Progenitor cell of endocrine pancreas (in vitro differentiated cells): ENCODE measurements at regions not wholly inside any gene's neighbourhood (a gene's known extent, or its start where the extent isn't known, plus 50 kb on each side); places are given as distances from the start of the nearest gene placed in this dataset.
A peak's percentile ranks its signal among the peaks of the same experiment; 100 is the strongest.

ENCODE experiments used
- DNase-seq: peaks from one replicate; pipeline ENCODE4 v3.0.0; 2021; ENCODE audit warnings: low spot score; ENCODE audit not compliant: unreplicated experiment
- H3K27ac Mint-ChIP-seq: 2 replicates; pipeline ENCODE4 v1.8.0; 2021; ENCODE audit warnings: mild to moderate bottlenecking, moderate library complexity, mixed read lengths
- H3K27me3 Mint-ChIP-seq: 2 replicates; pipeline ENCODE4 v1.8.0; 2021; ENCODE audit warnings: mixed read lengths
- H3K36me3 Mint-ChIP-seq: 2 replicates; pipeline ENCODE4 v1.8.0; 2022; ENCODE audit warnings: mixed read lengths; ENCODE audit not compliant: insufficient read depth
- H3K4me1 Mint-ChIP-seq: 2 replicates; pipeline ENCODE4 v1.8.0; 2021; ENCODE audit warnings: low read depth, mixed read lengths
- H3K4me3 Mint-ChIP-seq: 2 replicates; pipeline ENCODE4 v1.8.0; 2021; ENCODE audit warnings: low read depth, mild to moderate bottlenecking, moderate library complexity, mixed read lengths
- H3K9me3 Mint-ChIP-seq: 2 replicates; pipeline ENCODE4 v1.8.0; 2021; ENCODE audit warnings: low read depth, mixed read lengths
- TF ChIP-seq, protein P1 (sequence below): fragments of 200-600 bp; sonication (generic); IDR thresholded peaks from one replicate; pipeline ENCODE4 v1.5.0; 2021; ENCODE audit warnings: antibody characterized with exemption, mild to moderate bottlenecking; ENCODE audit not compliant: unreplicated experiment

DNA sequence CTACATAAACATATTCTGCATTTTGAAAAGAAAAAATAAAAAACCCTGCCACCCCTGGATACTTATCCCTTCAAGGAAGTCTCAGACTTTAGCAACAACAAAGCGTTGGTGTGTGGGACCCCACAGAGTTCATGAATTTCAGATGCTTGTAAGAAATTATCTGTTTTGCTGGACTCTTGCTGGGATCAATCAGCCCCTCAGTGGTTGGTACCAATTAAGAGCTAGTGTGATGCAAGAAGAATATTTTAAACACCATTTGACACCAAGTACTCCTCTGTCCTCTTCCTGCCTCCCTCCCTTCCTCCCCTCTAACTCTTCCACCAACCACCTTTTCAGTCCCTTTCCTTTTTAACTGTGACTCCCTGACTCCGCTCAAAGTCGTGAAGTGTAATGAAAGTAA lies 51.5 kb downstream of the SST start:
- H3K4me3 Mint-ChIP-seq, result no peak overlapping the region
- DNase-seq, result no peak

DNA sequence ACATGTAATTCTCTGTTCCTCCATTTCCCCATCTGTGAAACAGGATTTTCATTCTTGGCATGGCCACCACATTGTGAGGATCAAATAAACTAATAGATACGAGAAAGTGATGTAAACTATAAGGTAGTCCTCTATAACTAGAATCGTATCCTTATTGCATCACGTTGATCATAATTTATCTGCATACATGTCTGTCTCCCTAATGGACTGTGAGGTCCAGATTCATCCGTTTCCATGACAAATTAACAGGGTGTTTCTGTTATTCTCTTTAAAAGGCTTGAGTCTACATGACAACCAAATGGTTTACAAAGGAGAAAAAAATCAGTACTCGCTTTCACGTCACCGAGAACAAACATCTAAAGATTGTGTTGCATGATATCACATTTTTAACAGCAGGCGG lies 53.0 kb downstream of the SST start:
- no peaks in the 10 kb centered on the region for H3K9me3 Mint-ChIP-seq
- H3K27me3 Mint-ChIP-seq, result peaks cover 10% of the 10 kb centered on the region
- no peak overlapping the region for H3K4me3 Mint-ChIP-seq
- TF ChIP-seq, protein P1, sequence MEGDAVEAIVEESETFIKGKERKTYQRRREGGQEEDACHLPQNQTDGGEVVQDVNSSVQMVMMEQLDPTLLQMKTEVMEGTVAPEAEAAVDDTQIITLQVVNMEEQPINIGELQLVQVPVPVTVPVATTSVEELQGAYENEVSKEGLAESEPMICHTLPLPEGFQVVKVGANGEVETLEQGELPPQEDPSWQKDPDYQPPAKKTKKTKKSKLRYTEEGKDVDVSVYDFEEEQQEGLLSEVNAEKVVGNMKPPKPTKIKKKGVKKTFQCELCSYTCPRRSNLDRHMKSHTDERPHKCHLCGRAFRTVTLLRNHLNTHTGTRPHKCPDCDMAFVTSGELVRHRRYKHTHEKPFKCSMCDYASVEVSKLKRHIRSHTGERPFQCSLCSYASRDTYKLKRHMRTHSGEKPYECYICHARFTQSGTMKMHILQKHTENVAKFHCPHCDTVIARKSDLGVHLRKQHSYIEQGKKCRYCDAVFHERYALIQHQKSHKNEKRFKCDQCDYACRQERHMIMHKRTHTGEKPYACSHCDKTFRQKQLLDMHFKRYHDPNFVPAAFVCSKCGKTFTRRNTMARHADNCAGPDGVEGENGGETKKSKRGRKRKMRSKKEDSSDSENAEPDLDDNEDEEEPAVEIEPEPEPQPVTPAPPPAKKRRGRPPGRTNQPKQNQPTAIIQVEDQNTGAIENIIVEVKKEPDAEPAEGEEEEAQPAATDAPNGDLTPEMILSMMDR, result no peak
- H3K4me1 Mint-ChIP-seq, result no peaks in the 10 kb centered on the region
- H3K36me3 Mint-ChIP-seq, result no peaks in the 10 kb centered on the region
- H3K27ac Mint-ChIP-seq, result no peak overlapping the region
- DNase-seq, result no peak

More for the DNA sequence above, 51.5 kb downstream of the SST start:
- Mint-ChIP-seq H3K36me3 (no peaks in the 10 kb centered on the region), H3K27ac (no peak overlapping the region), H3K9me3 (no peaks in the 10 kb centered on the region), H3K27me3 (peaks cover 13% of the 10 kb centered on the region), H3K4me1 (peaks cover 2% of the 10 kb centered on the region)
- TF ChIP-seq, protein P1, result no peak

DNA sequence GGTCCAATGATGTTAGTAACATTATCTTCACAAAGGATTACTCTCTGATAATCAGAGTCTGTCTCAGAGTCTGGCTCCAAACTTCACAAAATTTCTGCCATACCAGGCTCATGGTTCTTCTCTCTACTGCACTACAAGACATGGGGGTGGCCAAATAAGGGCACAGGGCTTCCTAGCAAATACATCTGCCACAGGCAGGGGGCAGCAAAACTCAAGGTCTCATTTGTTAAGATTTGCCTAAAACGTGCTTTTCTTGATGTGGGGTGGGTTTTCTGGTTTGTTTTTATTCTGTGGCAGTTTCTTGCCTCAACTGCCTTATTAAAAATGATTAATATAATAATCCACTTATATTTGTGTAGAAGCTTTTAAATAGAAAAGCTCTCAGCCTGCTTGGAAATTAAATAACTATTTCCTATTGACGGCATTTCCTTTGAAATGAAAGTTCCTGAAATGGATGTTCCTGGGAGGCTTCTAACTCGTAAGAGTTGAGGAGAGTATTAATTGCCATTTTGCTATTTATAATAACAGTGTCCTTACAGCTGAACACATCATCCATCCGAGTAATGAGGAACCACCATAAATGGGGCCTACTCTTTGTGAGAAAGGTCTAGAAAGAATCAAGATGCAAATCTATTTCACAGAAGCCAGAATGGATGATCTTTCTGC lies 53.8 kb downstream of the SST start:
- Mint-ChIP-seq H3K36me3 (no peaks in the 10 kb centered on the region), H3K4me3 (no peak overlapping the region), H3K9me3 (no peaks in the 10 kb centered on the region), H3K4me1 (no peaks in the 10 kb centered on the region), H3K27me3 (peaks cover 10% of the 10 kb centered on the region), H3K27ac (no peak overlapping the region)
- DNase-seq, result no peak
- TF ChIP-seq, protein P1, result peak; percentile 74

DNA sequence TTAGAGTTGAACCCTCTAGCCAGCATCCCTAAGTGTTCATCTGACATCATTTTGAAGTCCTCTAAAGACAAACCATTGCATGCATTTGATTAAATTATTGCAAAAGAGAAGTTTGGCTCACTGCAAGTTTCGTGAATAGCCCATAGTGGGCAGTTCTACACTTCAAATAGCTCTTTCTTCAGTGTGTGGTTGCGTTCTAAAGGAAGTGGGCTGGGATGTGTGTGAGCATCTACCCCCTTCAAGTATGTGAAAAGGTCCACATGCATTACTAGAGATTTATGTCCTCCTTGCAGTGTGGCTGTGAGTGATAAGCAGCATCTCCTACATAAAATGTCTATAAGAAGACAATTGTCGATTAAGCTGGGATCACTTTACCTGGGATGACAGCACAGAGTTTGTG lies 54.6 kb downstream of the SST start:
- Mint-ChIP-seq H3K36me3 (no peaks in the 10 kb centered on the region), H3K4me3 (no peak overlapping the region), H3K9me3 (no peaks in the 10 kb centered on the region), H3K4me1 (no peaks in the 10 kb centered on the region), H3K27me3 (peaks cover 10% of the 10 kb centered on the region), H3K27ac (no peak overlapping the region)
- DNase-seq, result no peak
- TF ChIP-seq, protein P1, result no peak

DNA sequence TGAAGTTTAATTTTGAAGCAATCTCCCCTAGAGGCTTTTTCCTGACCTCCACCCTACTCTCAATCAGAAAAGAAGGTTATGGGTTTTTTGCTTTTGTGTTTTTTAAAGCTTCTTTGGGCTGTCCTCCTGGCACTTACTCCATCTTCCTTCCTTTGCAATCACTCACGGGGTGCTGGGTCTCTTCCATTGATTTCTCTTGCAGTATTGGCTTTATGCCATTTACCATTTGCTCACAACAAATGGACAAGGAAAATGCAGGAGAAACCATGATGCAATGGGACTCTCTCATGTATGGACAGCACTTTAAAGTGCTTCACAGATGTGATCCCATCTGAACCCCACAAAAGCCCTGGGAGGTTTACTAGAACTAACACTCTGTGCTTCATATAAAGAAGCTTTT lies 57.5 kb downstream of the SST start:
- no peak for DNase-seq
- H3K9me3 Mint-ChIP-seq, result no peaks in the 10 kb centered on the region
- TF ChIP-seq, protein P1, result no peak
- H3K27ac Mint-ChIP-seq, result no peak overlapping the region
- peaks cover 7% of the 10 kb centered on the region for H3K27me3 Mint-ChIP-seq
- H3K4me3 Mint-ChIP-seq, result no peak overlapping the region
- no peaks in the 10 kb centered on the region for H3K36me3 Mint-ChIP-seq
- H3K4me1 Mint-ChIP-seq, result no peaks in the 10 kb centered on the region
